Heart right ventricle (tissue), 16 donors: ENCODE measurements at regions not wholly inside any gene's neighbourhood (a gene's known extent, or its start where the extent isn't known, plus 50 kb on each side); places are given as distances from the start of the nearest gene placed in this dataset.

Source experiments
- ATAC-seq, 8 donors: fragments of 200-7000 bp; cut with Tn5 transposase; one replicate each; pipeline ENCODE4 v1.9.1; 2020; ENCODE audit warnings: mild to moderate bottlenecking in 8 of 8, moderate library complexity in 8 of 8, moderate number of reproducible peaks in 1 of 8
- DNase-seq, 2 donors: peaks; one replicate each; pipeline ENCODE4 v3.0.0-alpha.2; 2020
- H3K27ac ChIP-seq, 10 donors: fragments of 200-600 bp; sonication (generic) in 2 of 10; one replicate each; pipeline versions ENCODE4 v1.5.0 to v1.8.0; 2020 to 2022; ENCODE audit warnings: mild to moderate bottlenecking in 3 of 10
- H3K27me3 ChIP-seq, 7 donors: fragments of 200-600 bp; one replicate each; pipeline ENCODE4 v1.8.0; 2021 to 2022; ENCODE audit warnings: mild to moderate bottlenecking in 2 of 7
- H3K36me3 ChIP-seq, 9 donors: fragments of 200-600 bp; sonication (generic) in 1 of 9; one replicate each; pipeline versions ENCODE4 v1.5.0 to v1.8.0; 2020 to 2022; ENCODE audit warnings: mild to moderate bottlenecking in 2 of 9
- H3K4me1 ChIP-seq, 9 donors: fragments of 200-600 bp; sonication (generic) in 1 of 9; one replicate each; pipeline versions ENCODE4 v1.5.0 to v1.8.0; 2020 to 2022; ENCODE audit warnings: mild to moderate bottlenecking in 4 of 9
- H3K4me3 ChIP-seq, 10 donors: fragments of 200-600 bp; sonication (generic) in 2 of 10; one replicate each; pipeline versions ENCODE4 v1.5.0 to v1.8.0; 2020 to 2022; ENCODE audit warnings: mild to moderate bottlenecking in 7 of 10, moderate library complexity in 2 of 10
- H3K9me3 ChIP-seq, 11 donors: fragments of 200-600 bp in 10 of 11; sonication (generic) in 2 of 11; one replicate each; pipeline versions ENCODE4 v1.5.0 to v1.8.0; 2013 to 2022; ENCODE audit warnings: mild to moderate bottlenecking in 2 of 11, control low read depth in 1 of 11, moderate library complexity in 1 of 11
- CTCF ChIP-seq, 9 donors: fragments of 200-600 bp; sonication (generic) in 2 of 9; IDR thresholded peaks; one replicate each; pipeline versions ENCODE4 v1.5.0 to v1.8.0; 2021 to 2022; ENCODE audit warnings: antibody characterized with exemption in 9 of 9, mild to moderate bottlenecking in 5 of 9, moderate library complexity in 1 of 9
- WGBS, 2 donors: extraction: QIAGEN DNeasy Blood & Tissue Kit; methylation state at CpG; one replicate each; pipeline ENCODE4 v1.1.7; 2013; ENCODE audit warnings: inconsistent platforms in 1 of 2; 5-methylcytosine and 5-hydroxymethylcytosine counted together
- intact Hi-C, 10 donors: fragments of 100-400 bp; cut with DNase I; formaldehyde crosslinking; loops; one replicate each; pipeline versions ENCODE4 v1.11.1 to v1.14.2; 2022
- donor health status: Arrhythmogenic right ventricular cardiomyopathy.
- donor health status: ischemic (EF 13 %, LVEDD 7.1; RV severe dilation, severe dysfunction).
- donor health status: healthy with polysubstance abuse.
- donor health status: DM: no; HTN: yes; CAD: no.
- donor health status: DM: no; HTN: no; CAD: no.
- donor health status: ischemic (EF 25% LVEDD 6.9; RV normal size, moderate dysfunction).
- donor health status: ischemic (EF 25% LVEDD 5.7; RV mildly dilated, moderate dysfunction).
- donor health status: healthy.
- donor health status: DM: yes; HTN: yes; CAD: no.
- donor health status: Ischemic cardiomyopathy.
- donor health status: ischemic (EF 35%, LVEDD 5.7; RV mildly dilated, moderate dysfunction).
- donor health status: nonischemic (EF 11% LVEDD 7.7; RV severe dilation, severe dysfunction).
- donor health status: DM: yes; HTN: yes; CAD: no.
- donor health status: PGD.
- donor health status: ischemic (EF 29% LVEDD 5.4; RV normal size, mild dysfunction).
- donor health status: nonischemic (EF 23%, LVEDD 6.1; RV moderate dilation, normal function).

- WGBS, 2 donors = 73 to 86% methylated on average over 4 of the region's 4 CpGs
- no peak overlapping the region for H3K4me3 ChIP-seq
- DNase-seq (no peak), ATAC-seq (no peak)
- H3K27ac ChIP-seq = no peak overlapping the region
- peaks cover 0 to 37% (median 5%) of the 10 kb centered on the region in 11 donors for H3K9me3 ChIP-seq
- no peaks in the 10 kb centered on the region for H3K36me3 ChIP-seq
- no peaks in the 10 kb centered on the region for H3K4me1 ChIP-seq
- no peaks in the 10 kb centered on the region for H3K27me3 ChIP-seq
- intact Hi-C loops = no loop called here
- TF ChIP-seq CTCF (IDR thresholded peaks at IDR 0.05) = no peak
Measured at GRCh38 chr5:17872204-17872603, 237.9 kb downstream of the TAF11L14 start.

DNA sequence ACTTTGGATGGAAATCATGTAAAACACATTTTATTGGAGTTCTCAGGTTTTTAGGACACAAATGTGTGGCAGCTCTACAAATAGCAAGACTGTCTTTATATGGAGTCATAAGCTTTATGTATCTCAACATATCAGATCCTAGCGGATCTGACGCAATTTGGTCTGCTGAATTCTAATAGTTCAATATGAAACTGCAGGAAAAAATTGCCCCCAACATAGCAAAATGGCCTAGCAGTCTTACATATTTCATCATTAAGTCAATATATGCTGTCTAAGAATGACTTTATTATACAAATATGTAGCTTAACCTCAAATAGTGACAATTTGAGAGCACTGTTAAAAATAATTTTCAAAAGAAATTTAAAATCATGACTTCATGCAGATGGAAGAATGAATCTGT is 244.3 kb downstream of the TAF11L14 start:
- no peak for TF ChIP-seq CTCF (IDR thresholded peaks at IDR 0.05)
- Histone ChIP-seq H3K4me3 (no peak overlapping the region), H3K27me3 (no peaks in the 10 kb centered on the region), H3K27ac (no peak overlapping the region), H3K36me3 (no peaks in the 10 kb centered on the region), H3K9me3 (peaks cover 0 to 3% (median 0%) of the 10 kb centered on the region in 11 donors), H3K4me1 (no peaks in the 10 kb centered on the region)
- 89 to 93% methylated on average over 2 of the region's 2 CpGs for WGBS, 2 donors
- DNase-seq = no peak
- intact Hi-C loops = no loop called here
- no peak for ATAC-seq

DNA sequence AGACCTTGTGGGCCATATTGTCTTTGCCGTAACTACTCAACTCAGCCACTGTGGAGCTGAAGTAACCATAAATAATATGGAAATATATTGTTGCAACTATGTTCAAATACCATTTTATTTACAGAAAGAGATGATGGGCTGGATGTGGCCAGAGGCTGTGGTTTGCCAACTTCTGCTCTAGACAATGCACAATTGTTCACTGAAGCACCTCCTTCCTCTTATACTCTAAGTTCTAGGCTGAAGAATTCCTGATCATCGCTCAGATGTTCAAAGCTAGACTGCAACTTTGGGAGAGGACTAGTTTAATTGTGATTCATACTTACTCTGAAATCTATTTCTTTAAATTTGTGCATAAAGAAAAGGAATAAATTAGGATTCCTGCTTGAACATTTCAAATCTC is 245.0 kb downstream of the TAF11L14 start:
- intact Hi-C loops = no loop called here
- Histone ChIP-seq H3K4me3 (no peak overlapping the region), H3K4me1 (no peaks in the 10 kb centered on the region), H3K27ac (no peak overlapping the region), H3K9me3 (peaks cover 0 to 4% (median 0%) of the 10 kb centered on the region in 11 donors), H3K27me3 (no peaks in the 10 kb centered on the region), H3K36me3 (no peaks in the 10 kb centered on the region)
- 85 to 92% methylated on average over 2 of the region's 2 CpGs for WGBS, 2 donors
- DNase-seq (no peak), ATAC-seq (no peak)
- TF ChIP-seq CTCF (IDR thresholded peaks at IDR 0.05) = no peak

DNA sequence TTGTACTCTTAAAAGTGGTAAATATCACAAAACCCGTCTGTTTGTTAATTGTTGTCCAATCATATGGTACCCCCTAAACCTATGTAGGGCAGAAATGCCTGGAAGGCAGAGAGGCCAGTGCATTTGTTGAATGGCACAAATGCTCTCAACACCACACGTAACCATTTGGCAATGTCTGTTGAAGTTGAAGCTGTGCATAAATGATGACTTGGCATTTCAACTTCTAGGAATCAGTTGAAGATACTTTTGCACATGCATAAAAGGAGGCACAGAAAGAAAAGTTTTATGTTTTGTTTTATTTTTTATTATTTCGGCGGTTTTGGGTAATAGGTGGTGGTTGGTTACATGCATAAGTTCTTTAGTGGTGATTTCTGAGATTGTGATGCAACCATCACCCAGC is 246.6 kb downstream of the TAF11L14 start:
- H3K27ac ChIP-seq = no peak overlapping the region
- no peaks in the 10 kb centered on the region for H3K27me3 ChIP-seq
- intact Hi-C loops = no loop called here
- ATAC-seq (no peak), DNase-seq (no peak)
- H3K9me3 ChIP-seq = peaks cover 0 to 10% (median 0%) of the 10 kb centered on the region in 11 donors
- no peaks in the 10 kb centered on the region for H3K4me1 ChIP-seq
- TF ChIP-seq CTCF (IDR thresholded peaks at IDR 0.05) = no peak
- WGBS, 2 donors = 85 to 89% methylated on average over 4 of the region's 4 CpGs
- no peak overlapping the region for H3K4me3 ChIP-seq
- H3K36me3 ChIP-seq = no peaks in the 10 kb centered on the region
